HepG2 (cell line): ENCODE measurements at regions not wholly inside any gene's neighbourhood (a gene's known extent, or its start where the extent isn't known, plus 50 kb on each side); places are given as distances from the start of the nearest gene placed in this dataset.

Experiments
- CEBPG ChIP-seq: IDR thresholded peaks from 2 replicates; pipeline ENCODE4 v1.6.1; 2016
- CENPX ChIP-seq: sonication (generic); formaldehyde crosslinking; IDR thresholded peaks from 2 replicates; pipeline ENCODE4 v1.9.0; 2021; ENCODE audit warnings: mild to moderate bottlenecking, missing genetic modification reagents, moderate library complexity
- ELF3 ChIP-seq: IDR thresholded peaks from 2 replicates; pipeline ENCODE4 v1.6.1; 2016; ENCODE audit warnings: missing genetic modification reagents, missing compliant biosample characterization
- HNRNPL ChIP-seq: fragments of 200-400 bp; formaldehyde crosslinking; IDR thresholded peaks from 2 replicates; pipeline ENCODE4 v1.6.1; 2017; ENCODE audit warnings: mild to moderate bottlenecking, low read depth, low read length
- KAT8 ChIP-seq: IDR thresholded peaks from 2 replicates; pipeline ENCODE4 v1.6.1; 2016; ENCODE audit warnings: missing genetic modification reagents, missing compliant biosample characterization
- MYC ChIP-seq: sonication (generic); formaldehyde crosslinking; IDR thresholded peaks from 2 replicates; pipeline ENCODE4 v1.9.0; 2021; ENCODE audit warnings: missing genetic modification reagents, borderline replicate concordance
- PRDM4 ChIP-seq: sonication (generic); formaldehyde crosslinking; IDR thresholded peaks from 2 replicates; pipeline ENCODE4 v1.9.0; 2021; ENCODE audit warnings: missing genetic modification reagents, borderline replicate concordance
- RAD21 ChIP-seq: fragments of 450-650 bp; formaldehyde crosslinking; IDR thresholded peaks from 2 replicates; pipeline ENCODE4 v1.5.0; 2020; ENCODE audit warnings: mild to moderate bottlenecking
- REPIN1 ChIP-seq: sonication (generic); formaldehyde crosslinking; IDR thresholded peaks from 2 replicates; pipeline ENCODE4 v1.8.0; 2022; ENCODE audit warnings: missing genetic modification reagents, low read depth, mild to moderate bottlenecking, borderline replicate concordance
- SIX1 ChIP-seq: sonication (generic); formaldehyde crosslinking; IDR thresholded peaks from 2 replicates; pipeline ENCODE4 v1.4.0; 2020; ENCODE audit warnings: missing genetic modification reagents, borderline replicate concordance
- SMC3 ChIP-seq: IDR thresholded peaks from 2 replicates; pipeline ENCODE4 v1.6.1; 2011; ENCODE audit warnings: low read length, improper control_type of control experiment
- SOX6 ChIP-seq, 2 experiments: fragments of 450-650 bp in 1 of 2; sonication (generic) in 1 of 2; formaldehyde crosslinking in 1 of 2; IDR thresholded peaks; 2 replicates each; pipeline versions ENCODE4 v1.4.0 to v1.6.1; 2017 to 2020; ENCODE audit warnings: antibody characterized with exemption in 1 of 2, mild to moderate bottlenecking in 1 of 2, missing genetic modification reagents in 1 of 2
- SRY ChIP-seq: sonication (generic); formaldehyde crosslinking; IDR thresholded peaks from 2 replicates; pipeline ENCODE4 v1.8.0; 2022; ENCODE audit warnings: mild to moderate bottlenecking, missing genetic modification reagents
- ZBTB8A ChIP-seq: sonication (generic); formaldehyde crosslinking; IDR thresholded peaks from 2 replicates; pipeline ENCODE4 v1.4.0; 2020; ENCODE audit warnings: mild to moderate bottlenecking, low read depth, missing genetic modification reagents, borderline replicate concordance
- ZFYVE20 ChIP-seq: sonication (generic); formaldehyde crosslinking; IDR thresholded peaks from 2 replicates; pipeline ENCODE4 v1.8.0; 2023; ENCODE audit warnings: low read depth, mild to moderate bottlenecking, moderate library complexity, missing genetic modification reagents, borderline replicate concordance
- ZNF251 ChIP-seq: sonication (generic); formaldehyde crosslinking; IDR thresholded peaks from 2 replicates; pipeline ENCODE4 v1.9.0; 2021; ENCODE audit warnings: mild to moderate bottlenecking, missing genetic modification reagents
- ZNF552 ChIP-seq: sonication (generic); formaldehyde crosslinking; IDR thresholded peaks from 2 replicates; pipeline ENCODE4 v1.9.0; 2022; ENCODE audit warnings: missing genetic modification reagents, mild to moderate bottlenecking, borderline replicate concordance
- ZNF772 ChIP-seq: sonication (generic); formaldehyde crosslinking; IDR thresholded peaks from 2 replicates; pipeline ENCODE4 v1.5.0; 2020; ENCODE audit warnings: mild to moderate bottlenecking, missing genetic modification reagents
- ZSCAN5A ChIP-seq: sonication (generic); formaldehyde crosslinking; IDR thresholded peaks from 2 replicates; pipeline ENCODE4 v1.8.0; 2022; ENCODE audit warnings: mild to moderate bottlenecking, missing genetic modification reagents, borderline replicate concordance
- TF ChIP-seq, protein P1 (sequence below): sonication (generic); formaldehyde crosslinking; IDR thresholded peaks from 2 replicates; pipeline ENCODE4 v1.5.0; 2020; ENCODE audit warnings: mild to moderate bottlenecking, missing genetic modification reagents
- TF ChIP-seq, protein P2 (sequence below): sonication (generic); formaldehyde crosslinking; IDR thresholded peaks from 2 replicates; pipeline ENCODE4 v1.4.0; 2020; ENCODE audit warnings: missing genetic modification reagents, mild to moderate bottlenecking, borderline replicate concordance

DNA sequence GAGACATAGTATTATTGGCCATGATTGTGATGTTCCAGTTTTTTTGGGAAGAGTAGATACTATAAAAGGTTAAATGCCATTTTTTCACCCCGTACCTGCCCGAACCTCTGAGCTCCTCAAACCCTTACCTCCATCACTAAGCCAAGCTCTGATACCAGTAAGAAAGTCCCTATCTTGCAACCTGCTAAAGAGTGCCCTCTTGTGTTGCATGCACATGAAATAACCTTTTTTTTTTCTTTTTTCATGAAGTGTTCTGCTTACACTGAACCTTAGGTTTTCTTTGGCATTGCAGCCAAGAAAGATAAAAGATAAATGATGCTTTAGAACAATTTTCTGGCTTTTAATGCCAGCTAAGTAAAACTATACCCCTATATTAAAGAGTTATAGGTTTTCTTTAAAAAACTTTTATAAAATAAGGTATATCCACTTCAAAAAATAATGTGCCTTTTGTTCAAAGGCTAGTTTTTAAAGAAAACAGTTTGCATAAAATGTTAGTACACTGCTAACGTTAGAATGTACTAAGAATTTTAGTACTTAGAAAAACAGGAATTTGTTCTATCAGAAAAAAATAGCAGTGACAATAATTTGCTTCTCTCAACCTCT, 295.3 kb upstream of the PMFBP1 start (continued):
- TF ChIP-seq ZNF552 (no peak), RAD21 (peak; percentile 89), SMC3 (peak; percentile 95), CEBPG (peak; percentile 39; the same call in 1 of the 2 replicates), ELF3 (CRISPR knock-in tag) (0 out of 2 replicates have a peak, but pooled peaks have one; percentile 27), ZFYVE20 (CRISPR knock-in tag) (no peak), SIX1 (no peak), KAT8 (CRISPR knock-in tag) (0 out of 2 replicates have a peak, but pooled peaks have one; percentile 46), ZNF251 (CRISPR knock-in tag) (no peak), ZNF772 (CRISPR knock-in tag) (no peak), SOX6 (IDR thresholded peaks at IDR 0.05) (no peak), SOX6 (CRISPR knock-in tag; IDR thresholded peaks at IDR 0.05) (no peak), ZSCAN5A (CRISPR knock-in tag) (no peak), REPIN1 (0 out of 2 replicates have a peak, but pooled peaks have one; percentile 27), CENPX (CRISPR knock-in tag) (no peak), PRDM4 (CRISPR knock-in tag) (no peak), ZBTB8A (CRISPR knock-in tag) (no peak), MYC (CRISPR knock-in tag) (no peak), SRY (CRISPR knock-in tag) (no peak), HNRNPL (no peak)
- TF ChIP-seq, protein P1, sequence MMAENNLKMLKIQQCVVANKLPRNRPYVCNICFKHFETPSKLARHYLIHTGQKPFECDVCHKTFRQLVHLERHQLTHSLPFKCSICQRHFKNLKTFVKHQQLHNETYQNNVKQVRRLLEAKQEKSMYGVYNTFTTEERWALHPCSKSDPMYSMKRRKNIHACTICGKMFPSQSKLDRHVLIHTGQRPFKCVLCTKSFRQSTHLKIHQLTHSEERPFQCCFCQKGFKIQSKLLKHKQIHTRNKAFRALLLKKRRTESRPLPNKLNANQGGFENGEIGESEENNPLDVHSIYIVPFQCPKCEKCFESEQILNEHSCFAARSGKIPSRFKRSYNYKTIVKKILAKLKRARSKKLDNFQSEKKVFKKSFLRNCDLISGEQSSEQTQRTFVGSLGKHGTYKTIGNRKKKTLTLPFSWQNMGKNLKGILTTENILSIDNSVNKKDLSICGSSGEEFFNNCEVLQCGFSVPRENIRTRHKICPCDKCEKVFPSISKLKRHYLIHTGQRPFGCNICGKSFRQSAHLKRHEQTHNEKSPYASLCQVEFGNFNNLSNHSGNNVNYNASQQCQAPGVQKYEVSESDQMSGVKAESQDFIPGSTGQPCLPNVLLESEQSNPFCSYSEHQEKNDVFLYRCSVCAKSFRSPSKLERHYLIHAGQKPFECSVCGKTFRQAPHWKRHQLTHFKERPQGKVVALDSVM (CRISPR knock-in tag), result no peak
- TF ChIP-seq, protein P2, sequence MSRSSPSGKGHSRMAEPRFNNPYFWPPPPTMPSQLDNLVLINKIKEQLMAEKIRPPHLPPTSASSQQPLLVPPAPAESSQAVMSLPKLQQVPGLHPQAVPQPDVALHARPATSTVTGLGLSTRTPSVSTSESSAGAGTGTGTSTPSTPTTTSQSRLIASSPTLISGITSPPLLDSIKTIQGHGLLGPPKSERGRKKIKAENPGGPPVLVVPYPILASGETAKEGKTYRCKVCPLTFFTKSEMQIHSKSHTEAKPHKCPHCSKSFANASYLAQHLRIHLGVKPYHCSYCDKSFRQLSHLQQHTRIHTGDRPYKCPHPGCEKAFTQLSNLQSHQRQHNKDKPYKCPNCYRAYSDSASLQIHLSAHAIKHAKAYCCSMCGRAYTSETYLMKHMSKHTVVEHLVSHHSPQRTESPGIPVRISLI, result peak; percentile 95
